ENCODE measurements at regions not wholly inside any gene's neighbourhood (a gene's known extent, or its start where the extent isn't known, plus 50 kb on each side); places are given as distances from the start of the nearest gene placed in this dataset.

- no peak for TF ChIP-seq CTCF (IDR thresholded peaks at IDR 0.05)
- TF ChIP-seq POLR2A (IDR thresholded peaks at IDR 0.05), result no peak
- TF ChIP-seq POLR2AphosphoS5 (IDR thresholded peaks at IDR 0.05), result no peak
- no peak for TF ChIP-seq EP300 (IDR thresholded peaks at IDR 0.05; ENCODE audit: low read depth)
Observed at GRCh38 chr12:115506822-115507559, 770.5 kb downstream of the MED13L start.
